ENCODE measurements at regions not wholly inside any gene's neighbourhood (a gene's known extent, or its start where the extent isn't known, plus 50 kb on each side); places are given as distances from the start of the nearest gene placed in this dataset.

- ATAC-seq, result no peak
Measured at GRCh38 chr3:16810593-16811367, 74.0 kb upstream of the PLCL2 start.

- ATAC-seq, result no peak
Measured at GRCh38 chr3:16811950-16812349, 72.8 kb upstream of the PLCL2 start.

- ATAC-seq, result no peak
Measured at GRCh38 chr3:16813336-16813735, 71.4 kb upstream of the PLCL2 start.

- ATAC-seq, result no peak
Measured at GRCh38 chr3:16816048-16816780, 68.5 kb upstream of the PLCL2 start.

- no peak for ATAC-seq
Measured at GRCh38 chr3:16817197-16817596, 67.6 kb upstream of the PLCL2 start.

- no peak for ATAC-seq
Measured at GRCh38 chr3:16818194-16818593, 66.6 kb upstream of the PLCL2 start.

- no peak for ATAC-seq
Measured at GRCh38 chr3:16818945-16819344, 65.8 kb upstream of the PLCL2 start.

GRCh38 chr3:16820485-16820884 lies 64.3 kb upstream of the PLCL2 start:
- ATAC-seq, result no peak

- ATAC-seq, result no peak
Measured at GRCh38 chr3:16821053-16821452, 63.7 kb upstream of the PLCL2 start.

GRCh38 chr3:16824081-16824696 lies 60.6 kb upstream of the PLCL2 start:
- no peak for ATAC-seq

GRCh38 chr3:16825617-16826204 lies 59.0 kb upstream of the PLCL2 start:
- ATAC-seq, result no peak

- no peak for ATAC-seq
Measured at GRCh38 chr3:16828815-16829214, 55.9 kb upstream of the PLCL2 start.

- ATAC-seq, result no peak
Measured at GRCh38 chr3:16831846-16832245, 52.9 kb upstream of the PLCL2 start.

GRCh38 chr3:16834214-16834613 lies 50.5 kb upstream of the PLCL2 start:
- no peak for ATAC-seq

- ATAC-seq, result no peak
Measured at GRCh38 chr3:16834753-16835152, 50.0 kb upstream of the PLCL2 start.
